HEK293T (cell line): ENCODE measurements at regions not wholly inside any gene's neighbourhood (a gene's known extent, or its start where the extent isn't known, plus 50 kb on each side); places are given as distances from the start of the nearest gene placed in this dataset.

ENCODE experiments used
- CTCF ChIA-PET: fragments of 350-600 bp; formaldehyde crosslinking; extraction: SDS; loops from one replicate; lab custom pipeline; 2021; ENCODE audit warnings: antibody characterized with exemption, inconsistent platforms; lab: Yijun Ruan, JAX
- POLR2A ChIA-PET: fragments of 350-600 bp; formaldehyde crosslinking; extraction: SDS; loops from one replicate; lab custom pipeline; 2020; ENCODE audit warnings: antibody characterized with exemption, inconsistent platforms; lab: Yijun Ruan, JAX
- DNase-seq: peaks from one replicate; pipeline ENCODE4 v3.0.0; 2012; ENCODE audit warnings: mixed read lengths; ENCODE audit errors: extremely low spot score
- ARNT ChIP-seq: fragments of 450-650 bp; IDR thresholded peaks from 2 replicates; pipeline ENCODE4 v1.6.1; 2017; ENCODE audit warnings: mild to moderate bottlenecking
- BHLHE40 ChIP-seq: fragments of 450-650 bp; IDR thresholded peaks from 2 replicates; pipeline ENCODE4 v1.6.1; 2016; ENCODE audit warnings: mild to moderate bottlenecking, moderate library complexity, borderline replicate concordance
- CTBP1 ChIP-seq: fragments of 450-650 bp; IDR thresholded peaks from 2 replicates; pipeline ENCODE4 v1.6.1; 2016; ENCODE audit warnings: borderline replicate concordance
- ELF4 ChIP-seq: fragments of 450-650 bp; IDR thresholded peaks from 2 replicates; pipeline ENCODE4 v1.6.1; 2017; ENCODE audit warnings: antibody characterized with exemption
- FOXA1 ChIP-seq: fragments of 450-650 bp; IDR thresholded peaks from 2 replicates; pipeline ENCODE4 v1.6.1; 2016; ENCODE audit warnings: mild to moderate bottlenecking
- FOXK2 ChIP-seq: fragments of 450-650 bp; IDR thresholded peaks from 2 replicates; pipeline ENCODE4 v1.6.1; 2016; ENCODE audit warnings: mild to moderate bottlenecking
- FOXM1 ChIP-seq: fragments of 450-650 bp; IDR thresholded peaks from 2 replicates; pipeline ENCODE4 v1.6.1; 2017; ENCODE audit warnings: mild to moderate bottlenecking, borderline replicate concordance
- HDGF ChIP-seq: fragments of 450-650 bp; IDR thresholded peaks from 2 replicates; pipeline ENCODE4 v1.6.1; 2017; ENCODE audit warnings: antibody characterized with exemption, borderline replicate concordance
- L3MBTL2 ChIP-seq: fragments of 450-650 bp; conservative IDR thresholded peaks from 2 replicates; pipeline ENCODE4 v1.6.1; 2016; ENCODE audit warnings: mild to moderate bottlenecking
- LEF1 ChIP-seq: fragments of 450-650 bp; IDR thresholded peaks from 2 replicates; pipeline ENCODE4 v1.6.1; 2017; ENCODE audit warnings: mild to moderate bottlenecking, borderline replicate concordance
- NFRKB ChIP-seq: fragments of 450-650 bp; IDR thresholded peaks from 2 replicates; pipeline ENCODE4 v1.6.1; 2016; ENCODE audit warnings: mild to moderate bottlenecking, moderate library complexity
- PKNOX1 ChIP-seq: fragments of 450-650 bp; IDR thresholded peaks from 2 replicates; pipeline ENCODE4 v1.6.1; 2016
- SP1 ChIP-seq: fragments of 450-650 bp; IDR thresholded peaks from 2 replicates; pipeline ENCODE4 v1.6.1; 2017
- SUZ12 ChIP-seq: fragments of 450-650 bp; IDR thresholded peaks from 2 replicates; pipeline ENCODE4 v1.6.1; 2016; ENCODE audit warnings: mild to moderate bottlenecking
- TARDBP ChIP-seq: fragments of 450-650 bp; IDR thresholded peaks from 2 replicates; pipeline ENCODE4 v1.6.1; 2016
- ZNF384 ChIP-seq: fragments of 450-650 bp; IDR thresholded peaks from 2 replicates; pipeline ENCODE4 v1.6.1; 2016

GRCh38 chr7:54904986-54905385 lies 113.8 kb upstream of the EGFR start:
- ChIA-PET POLR2A (no interaction called here), CTCF (no interaction called here)
- TF ChIP-seq FOXK2 (no peak), HDGF (no peak), SUZ12 (no peak), ELF4 (no peak), SP1 (no peak), ARNT (no peak), PKNOX1 (no peak), TARDBP (no peak), FOXM1 (no peak), L3MBTL2 (no peak), LEF1 (no peak), BHLHE40 (no peak), CTBP1 (no peak), NFRKB (no peak)
- DNase-seq: no peak

GRCh38 chr7:54906963-54907362 lies 111.9 kb upstream of the EGFR start:
- no peak for DNase-seq
- no peak for TF ChIP-seq SUZ12
- no peak for TF ChIP-seq ARNT
- no peak for TF ChIP-seq FOXK2
- no peak for TF ChIP-seq L3MBTL2
- no peak for TF ChIP-seq ELF4
- no peak for TF ChIP-seq BHLHE40
- no peak for TF ChIP-seq NFRKB
- POLR2A ChIA-PET: no interaction called here
- CTCF ChIA-PET: no interaction called here

- no peak for DNase-seq
- TF ChIP-seq FOXA1 (no peak), SP1 (no peak), ZNF384 (no peak), L3MBTL2 (no peak), FOXK2 (no peak), BHLHE40 (no peak), TARDBP (no peak), FOXM1 (no peak), PKNOX1 (no peak), SUZ12 (no peak), ARNT (no peak), HDGF (no peak), LEF1 (no peak), ELF4 (no peak), NFRKB (no peak)
- POLR2A ChIA-PET: no interaction called here
- CTCF ChIA-PET: no interaction called here
Measured at GRCh38 chr7:54907981-54908380, 110.8 kb upstream of the EGFR start.

GRCh38 chr7:54908760-54909438 lies 109.9 kb upstream of the EGFR start:
- POLR2A ChIA-PET: no interaction called here
- CTCF ChIA-PET: no interaction called here
- no peak for DNase-seq
- TF ChIP-seq SUZ12 (no peak), CTBP1 (no peak), PKNOX1 (no peak), LEF1 (no peak), TARDBP (no peak), NFRKB (no peak), FOXM1 (no peak), SP1 (no peak), ELF4 (no peak), ARNT (no peak), BHLHE40 (no peak), ZNF384 (no peak), FOXK2 (no peak), FOXA1 (no peak)

- no peak for DNase-seq
- CTCF ChIA-PET: no interaction called here
- POLR2A ChIA-PET: no interaction called here
- no peak for TF ChIP-seq FOXA1
- no peak for TF ChIP-seq HDGF
- TF ChIP-seq FOXK2: no peak
- no peak for TF ChIP-seq BHLHE40
- TF ChIP-seq PKNOX1: no peak
- TF ChIP-seq ELF4: no peak
- TF ChIP-seq NFRKB: no peak
- TF ChIP-seq FOXM1: no peak
- no peak for TF ChIP-seq L3MBTL2
- TF ChIP-seq CTBP1: no peak
- TF ChIP-seq SP1: no peak
- no peak for TF ChIP-seq ZNF384
- no peak for TF ChIP-seq TARDBP
- TF ChIP-seq ARNT: no peak
- no peak for TF ChIP-seq SUZ12
Measured at GRCh38 chr7:54915870-54916598, 102.8 kb upstream of the EGFR start.
